SU-DHL-6 (cell line): ENCODE measurements at regions not wholly inside any gene's neighbourhood (a gene's known extent, or its start where the extent isn't known, plus 50 kb on each side); places are given as distances from the start of the nearest gene placed in this dataset.

ENCODE experiments used
- H2AFZ ChIP-seq: fragments of 200-600 bp; sonication (generic); 2 replicates; pipeline ENCODE4 v1.6.1; 2014; ENCODE audit warnings: low read depth, mild to moderate bottlenecking, moderate library complexity, mixed read lengths, antibody characterized with exemption, low read length; ENCODE audit not compliant: severe bottlenecking
- H3F3A ChIP-seq: fragments of 200-600 bp; shearing (Covaris generic); 2 replicates; pipeline ENCODE4 v1.6.0; 2016; ENCODE audit warnings: antibody characterized with exemption, mild to moderate bottlenecking; ENCODE audit not compliant: insufficient read depth
- H3K27ac ChIP-seq: fragments of 200-600 bp; sonication (generic); 2 replicates; pipeline ENCODE4 v1.5.1; 2016; ENCODE audit warnings: low read depth, mild to moderate bottlenecking, low read length, moderate library complexity, mixed read lengths
- H3K27me3 ChIP-seq: fragments of 200-600 bp; sonication (generic), shearing (Covaris generic); 2 replicates; pipeline ENCODE4 v1.6.0; 2014; ENCODE audit warnings: mild to moderate bottlenecking, low read length
- H3K36me3 ChIP-seq: fragments of 200-600 bp; sonication (generic); 2 replicates; pipeline ENCODE4 v1.6.1; 2014; ENCODE audit warnings: mild to moderate bottlenecking, low read length, mixed read lengths
- H3K4me2 ChIP-seq: fragments of 300-600, 200-600 bp; shearing (Covaris generic), sonication (generic); 2 replicates; pipeline ENCODE4 v1.6.0; 2014; ENCODE audit warnings: low read length, low read depth, mild to moderate bottlenecking; ENCODE audit not compliant: poor library complexity, severe bottlenecking
- H3K4me3 ChIP-seq: fragments of 200-600 bp; sonication (generic); 2 replicates; pipeline ENCODE4 v1.5.1; 2014; ENCODE audit warnings: antibody characterized with exemption, low read length, mild to moderate bottlenecking, mixed read lengths; ENCODE audit not compliant: insufficient read depth, poor library complexity, severe bottlenecking
- H3K79me2 ChIP-seq: fragments of 200-600 bp; sonication (generic); 2 replicates; pipeline ENCODE4 v1.6.1; 2014; ENCODE audit warnings: mild to moderate bottlenecking, low read length, moderate library complexity; ENCODE audit not compliant: insufficient read depth
- H3K9ac ChIP-seq: fragments of 200-600 bp; sonication (generic); 2 replicates; pipeline ENCODE4 v1.7.0; 2014; ENCODE audit warnings: mild to moderate bottlenecking, low read length
- H3K9me2 ChIP-seq: fragments of 200-600 bp; sonication (generic); replicated peaks from 2 replicates; pipeline ENCODE4 v1.6.1; 2014; ENCODE audit warnings: low read length; ENCODE audit not compliant: insufficient read depth
- H3K9me3 ChIP-seq: fragments of 200-600 bp; sonication (generic); 2 replicates; pipeline ENCODE4 v1.6.1; 2014; ENCODE audit warnings: low read length, mixed read lengths; ENCODE audit not compliant: insufficient read depth
- H4K20me1 ChIP-seq: fragments of 200-600 bp; sonication (generic); 2 replicates; pipeline ENCODE4 v1.6.1; 2014; ENCODE audit warnings: low read depth, mild to moderate bottlenecking, antibody characterized with exemption, low read length, moderate library complexity, mixed read lengths
- EZH2phosphoT487 ChIP-seq: fragments of 200-600 bp; sonication (generic), shearing (Covaris generic); conservative IDR thresholded peaks from 2 replicates; pipeline ENCODE4 v1.6.1; 2018; ENCODE audit warnings: mild to moderate bottlenecking, antibody characterized with exemption, low read length, moderate library complexity, mixed read lengths
- TF ChIP-seq, protein P1 (sequence below): fragments of 200-600 bp; sonication (generic); IDR thresholded peaks from one replicate; pipeline ENCODE4 v1.5.1; 2017; ENCODE audit warnings: antibody characterized with exemption, mild to moderate bottlenecking, low read length, moderate library complexity; ENCODE audit not compliant: insufficient read depth, poor library complexity, severe bottlenecking

DNA sequence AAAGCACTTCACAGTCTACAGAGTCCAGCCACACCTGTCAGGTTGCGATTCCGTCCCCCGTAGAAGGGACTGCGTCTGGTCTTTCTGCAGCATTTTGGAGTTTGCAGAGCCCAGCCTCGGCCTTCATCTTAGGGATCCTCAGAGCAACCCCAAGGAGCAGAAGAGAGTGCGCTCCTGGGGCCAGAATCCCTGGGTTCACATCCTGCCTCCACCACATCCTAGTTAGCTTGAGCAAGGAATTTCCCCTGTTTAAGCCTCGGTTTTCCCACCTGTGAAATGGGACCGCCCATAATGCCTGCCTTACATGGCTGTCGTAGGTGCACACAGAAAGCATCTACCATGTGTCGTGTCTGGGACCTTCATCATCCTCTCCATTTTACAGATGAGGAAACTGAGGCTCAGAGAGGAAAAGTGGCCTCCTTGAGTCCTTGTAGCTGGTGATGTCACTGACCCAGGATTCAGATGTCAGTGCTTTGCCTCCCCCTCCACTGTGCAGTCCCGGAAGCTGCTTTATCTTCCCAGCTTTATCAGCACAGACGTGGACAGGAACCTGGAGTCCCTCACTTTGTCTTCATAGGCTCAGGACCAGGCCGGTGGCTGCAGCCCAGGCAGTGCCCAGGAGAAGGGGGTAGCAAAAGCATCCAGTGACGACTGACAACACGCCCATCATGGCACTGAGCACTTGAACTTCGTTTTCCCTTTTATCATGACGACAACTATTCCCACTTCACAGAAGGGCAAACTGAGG is 438.5 kb downstream of the MATN1 start:
- Histone ChIP-seq H3K9me2 (no peaks in the 10 kb centered on the region), H3K9me3 (no peaks in the 10 kb centered on the region), H3F3A (no peaks in the 10 kb centered on the region), H3K27ac (no peak overlapping the region), H3K4me2 (no peak overlapping the region), H2AFZ (no peak overlapping the region), H3K79me2 (no peaks in the 10 kb centered on the region), H3K9ac (no peak overlapping the region), H3K27me3 (no peaks in the 10 kb centered on the region), H3K4me3 (no peak overlapping the region), H3K36me3 (no peaks in the 10 kb centered on the region), H4K20me1 (no peaks in the 10 kb centered on the region)
- TF ChIP-seq, protein P1, sequence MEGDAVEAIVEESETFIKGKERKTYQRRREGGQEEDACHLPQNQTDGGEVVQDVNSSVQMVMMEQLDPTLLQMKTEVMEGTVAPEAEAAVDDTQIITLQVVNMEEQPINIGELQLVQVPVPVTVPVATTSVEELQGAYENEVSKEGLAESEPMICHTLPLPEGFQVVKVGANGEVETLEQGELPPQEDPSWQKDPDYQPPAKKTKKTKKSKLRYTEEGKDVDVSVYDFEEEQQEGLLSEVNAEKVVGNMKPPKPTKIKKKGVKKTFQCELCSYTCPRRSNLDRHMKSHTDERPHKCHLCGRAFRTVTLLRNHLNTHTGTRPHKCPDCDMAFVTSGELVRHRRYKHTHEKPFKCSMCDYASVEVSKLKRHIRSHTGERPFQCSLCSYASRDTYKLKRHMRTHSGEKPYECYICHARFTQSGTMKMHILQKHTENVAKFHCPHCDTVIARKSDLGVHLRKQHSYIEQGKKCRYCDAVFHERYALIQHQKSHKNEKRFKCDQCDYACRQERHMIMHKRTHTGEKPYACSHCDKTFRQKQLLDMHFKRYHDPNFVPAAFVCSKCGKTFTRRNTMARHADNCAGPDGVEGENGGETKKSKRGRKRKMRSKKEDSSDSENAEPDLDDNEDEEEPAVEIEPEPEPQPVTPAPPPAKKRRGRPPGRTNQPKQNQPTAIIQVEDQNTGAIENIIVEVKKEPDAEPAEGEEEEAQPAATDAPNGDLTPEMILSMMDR: no peak
- no peak for TF ChIP-seq EZH2phosphoT487

DNA sequence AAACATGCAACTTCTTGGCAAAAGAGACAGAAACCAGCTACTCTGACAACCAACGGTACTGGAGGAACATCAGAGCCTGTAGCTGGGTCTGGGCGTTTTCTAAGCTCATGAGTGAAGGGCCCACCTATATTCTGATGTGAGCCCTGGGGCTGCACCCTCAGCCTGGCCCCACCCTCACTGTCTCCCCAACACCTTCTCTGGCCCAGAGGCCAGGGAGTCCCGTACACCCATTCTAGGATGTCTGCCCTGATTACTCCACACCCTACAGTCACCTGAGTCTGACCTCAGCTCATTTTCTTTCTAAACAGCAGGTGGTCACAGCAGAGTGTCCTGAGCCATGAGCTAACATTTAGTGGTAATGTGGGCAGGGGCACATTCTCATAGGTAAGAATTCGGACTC is 439.2 kb downstream of the MATN1 start:
- H3K9me2 ChIP-seq: no peaks in the 10 kb centered on the region
- no peaks in the 10 kb centered on the region for H3F3A ChIP-seq
- no peaks in the 10 kb centered on the region for H4K20me1 ChIP-seq
- no peak overlapping the region for H3K4me2 ChIP-seq
- H3K27ac ChIP-seq: no peak overlapping the region
- no peak overlapping the region for H2AFZ ChIP-seq
- H3K27me3 ChIP-seq: no peaks in the 10 kb centered on the region
- TF ChIP-seq EZH2phosphoT487: no peak
- TF ChIP-seq, protein P1: no peak
- no peaks in the 10 kb centered on the region for H3K79me2 ChIP-seq
- no peaks in the 10 kb centered on the region for H3K9me3 ChIP-seq
- H3K36me3 ChIP-seq: no peaks in the 10 kb centered on the region
- H3K4me3 ChIP-seq: no peak overlapping the region
- H3K9ac ChIP-seq: no peak overlapping the region

- Histone ChIP-seq H3K4me2 (no peak overlapping the region), H3F3A (no peaks in the 10 kb centered on the region), H3K27me3 (no peaks in the 10 kb centered on the region), H2AFZ (no peak overlapping the region), H4K20me1 (no peaks in the 10 kb centered on the region), H3K79me2 (no peaks in the 10 kb centered on the region), H3K36me3 (no peaks in the 10 kb centered on the region), H3K9ac (no peak overlapping the region), H3K27ac (no peak overlapping the region), H3K9me2 (no peaks in the 10 kb centered on the region), H3K9me3 (no peaks in the 10 kb centered on the region), H3K4me3 (no peak overlapping the region)
- TF ChIP-seq, protein P1: no peak
- no peak for TF ChIP-seq EZH2phosphoT487
Observed at GRCh38 chr1:30283199-30283962, 440.0 kb downstream of the MATN1 start.
